ENCODE measurements at regions not wholly inside any gene's neighbourhood (a gene's known extent, or its start where the extent isn't known, plus 50 kb on each side); places are given as distances from the start of the nearest gene placed in this dataset.

- Histone ChIP-seq H3K23ac (ENCODE audit: low read depth, low read length) (no peak overlapping the region), H2AFZ (replicated peaks; ENCODE audit: low read length, poor library complexity) (no peak overlapping the region), H3K9ac (ENCODE audit: low read depth, low read length) (no peak overlapping the region), H2BK120ac (ENCODE audit: low read depth, low read length) (no peak overlapping the region), H4K8ac (ENCODE audit: low read depth in 2 of 2, low read length in 2 of 2) (no peak overlapping the region), H3K4me3 (ENCODE audit: insufficient read depth, low read depth, low read length) (no peak overlapping the region), H3K79me1 (ENCODE audit: low read depth in 1 of 2, low read length in 2 of 2) (no peaks in the 10 kb centered on the region), H3K27me3 (ENCODE audit: control insufficient read depth, insufficient read depth, low read length) (no peaks in the 10 kb centered on the region), H3K18ac (ENCODE audit: low read depth, low read length) (no peak overlapping the region), H3K4ac (ENCODE audit: low read depth, low read length) (no peak overlapping the region), H2BK5ac (ENCODE audit: low read depth, low read length, poor library complexity, severe bottlenecking) (no peak overlapping the region), H4K5ac (ENCODE audit: low read depth, low read length) (no peak overlapping the region), H3K14ac (replicated peaks; ENCODE audit: low read depth, low read length) (no peak overlapping the region), H2AK5ac (ENCODE audit: low read depth, low read length) (no peak overlapping the region), H2BK20ac (ENCODE audit: low read depth, low read length) (no peak overlapping the region), H3K27ac (ENCODE audit: insufficient read depth, low read length) (no peak overlapping the region), H3K9me1 (ENCODE audit: insufficient read depth, low read length) (no peaks in the 10 kb centered on the region), H4K20me1 (ENCODE audit: insufficient read depth, low read length) (no peaks in the 10 kb centered on the region), H3K36me3 (ENCODE audit: control insufficient read depth, insufficient read depth, low read length) (no peaks in the 10 kb centered on the region), H2BK15ac (ENCODE audit: low read depth, low read length) (no peak overlapping the region), H3K4me2 (ENCODE audit: low read depth, low read length) (no peak overlapping the region), H3K56ac (ENCODE audit: extremely low read depth, insufficient read depth, low read length) (no peak overlapping the region), H3K4me1 (ENCODE audit: control insufficient read depth, insufficient read depth, low read length) (no peaks in the 10 kb centered on the region), H3K9me3 (ENCODE audit: control insufficient read depth, insufficient read depth, low read length) (peaks cover 5% of the 10 kb centered on the region), H4K91ac (ENCODE audit: insufficient read depth, low read depth, low read length) (no peak overlapping the region), H2AK9ac (replicated peaks; ENCODE audit: low read depth, low read length, poor library complexity) (no peak overlapping the region)
- DNase-seq (no peak), ATAC-seq (ENCODE audit: low read depth) (no peak)
- TF ChIP-seq ELK1 (IDR thresholded peaks at IDR 0.05; ENCODE audit: borderline replicate concordance, low read depth, low read length), result no peak
- TF ChIP-seq RAD21 (IDR thresholded peaks at IDR 0.05; ENCODE audit: low read length), result no peak
- no peak for TF ChIP-seq SMC3 (IDR thresholded peaks at IDR 0.05; ENCODE audit: low read depth, low read length)
- no peak for TF ChIP-seq RFX5 (IDR thresholded peaks at IDR 0.05; ENCODE audit: low read depth, low read length)
- no peak for TF ChIP-seq CHD1 (IDR thresholded peaks at IDR 0.05; ENCODE audit: low read depth, low read length)
- TF ChIP-seq BHLHE40 (IDR thresholded peaks at IDR 0.05; ENCODE audit: low read depth, low read length), result no peak
- TF ChIP-seq MAZ (IDR thresholded peaks at IDR 0.05; ENCODE audit: borderline replicate concordance, low read depth, low read length), result no peak
- no peak for TF ChIP-seq CEBPB (IDR thresholded peaks at IDR 0.05; ENCODE audit: low read depth, low read length)
- no peak for TF ChIP-seq CTCF (conservative IDR thresholded peaks at IDR 0.05; ENCODE audit: low read depth, low read length)
- no peak for TF ChIP-seq NFE2L2 (IDR thresholded peaks at IDR 0.05; ENCODE audit: low read depth, low read length)
- TF ChIP-seq MXI1 (IDR thresholded peaks at IDR 0.05; ENCODE audit: borderline replicate concordance, low read depth, low read length), result no peak
- TF ChIP-seq USF2 (IDR thresholded peaks at IDR 0.05; ENCODE audit: low read depth, low read length), result no peak
- intact Hi-C loops (cut with micrococcal nuclease) (no loop called here), in situ Hi-C loops (cut with MboI; ENCODE audit: low sequenced_read_pairs) (no loop called here), dilution Hi-C loops (cut with HindIII; ENCODE audit: low sequenced_read_pairs, unreplicated experiment) (no loop called here)
- CTCF ChIA-PET, result interaction anchor here (0.7 kb wide), 1 partner anchor 1040 kb away, joined by 3 read pairs; no protein-coding TSS in a partner anchor
- POLR2A ChIA-PET (ENCODE audit: unreplicated experiment), result no interaction called here
- no CpG with 5 or more reads among the region's 7 CpGs for WGBS, 2 experiments (ENCODE audit: extremely low coverage in 2 of 2, insufficient read length in 1 of 2)
- no TSS peak for BruUV-seq (replicated peaks)
These were observed 2019.5 kb upstream of the NUDT12 start for GRCh38 chr5:105581988-105582690.

All from IMR-90 (cell line).